ENCODE measurements at regions not wholly inside any gene's neighbourhood (a gene's known extent, or its start where the extent isn't known, plus 50 kb on each side); places are given as distances from the start of the nearest gene placed in this dataset.

DNA sequence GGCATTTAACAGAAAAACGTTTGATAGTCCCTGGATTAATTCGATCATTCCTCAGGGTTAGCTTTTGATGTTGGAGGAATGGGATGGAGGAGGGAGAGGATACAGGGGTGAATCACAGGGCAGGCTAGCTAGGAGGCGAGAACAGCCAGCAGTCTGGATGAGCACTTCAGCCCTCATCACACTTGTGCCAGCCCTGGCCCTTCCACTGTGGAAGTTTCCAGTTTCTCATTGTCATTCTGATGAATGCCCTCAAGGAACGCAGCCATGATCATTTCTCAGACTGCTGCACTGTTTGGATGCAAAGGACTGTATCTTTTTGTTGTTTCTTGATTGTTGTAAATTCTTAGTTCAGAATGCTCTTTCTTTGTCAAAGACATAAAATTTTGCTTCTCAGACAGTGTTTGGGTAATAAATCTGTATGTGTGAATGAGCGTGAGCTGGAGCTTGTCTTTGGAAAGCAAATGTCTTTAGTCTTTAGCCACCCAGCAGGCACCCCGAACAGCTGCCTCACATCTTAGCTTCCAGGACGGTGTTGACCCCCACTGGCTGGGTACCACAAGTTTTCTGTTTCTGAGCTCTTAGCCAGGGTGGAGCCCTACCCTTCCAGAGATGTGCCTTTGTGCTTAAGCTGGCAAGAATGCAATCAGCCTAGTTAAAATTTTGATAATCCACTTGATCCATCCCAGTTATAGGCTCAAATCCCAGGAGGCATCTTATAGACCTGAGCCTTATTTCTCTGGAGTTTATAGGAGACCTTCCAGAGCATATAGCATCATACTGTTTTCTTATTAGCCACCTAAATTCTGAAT is 121.1 kb downstream of the PDCD6IP start:
- H3K36me3 ChIP-seq (ENCODE audit: control insufficient read depth, insufficient read depth, low read length), result no peaks in the 10 kb centered on the region
- no peak for DNase-seq (ENCODE audit: low read depth)
- no peaks in the 10 kb centered on the region for H3K27me3 ChIP-seq (ENCODE audit: control insufficient read depth, insufficient read depth, low read length)
- TF ChIP-seq, protein P1, sequence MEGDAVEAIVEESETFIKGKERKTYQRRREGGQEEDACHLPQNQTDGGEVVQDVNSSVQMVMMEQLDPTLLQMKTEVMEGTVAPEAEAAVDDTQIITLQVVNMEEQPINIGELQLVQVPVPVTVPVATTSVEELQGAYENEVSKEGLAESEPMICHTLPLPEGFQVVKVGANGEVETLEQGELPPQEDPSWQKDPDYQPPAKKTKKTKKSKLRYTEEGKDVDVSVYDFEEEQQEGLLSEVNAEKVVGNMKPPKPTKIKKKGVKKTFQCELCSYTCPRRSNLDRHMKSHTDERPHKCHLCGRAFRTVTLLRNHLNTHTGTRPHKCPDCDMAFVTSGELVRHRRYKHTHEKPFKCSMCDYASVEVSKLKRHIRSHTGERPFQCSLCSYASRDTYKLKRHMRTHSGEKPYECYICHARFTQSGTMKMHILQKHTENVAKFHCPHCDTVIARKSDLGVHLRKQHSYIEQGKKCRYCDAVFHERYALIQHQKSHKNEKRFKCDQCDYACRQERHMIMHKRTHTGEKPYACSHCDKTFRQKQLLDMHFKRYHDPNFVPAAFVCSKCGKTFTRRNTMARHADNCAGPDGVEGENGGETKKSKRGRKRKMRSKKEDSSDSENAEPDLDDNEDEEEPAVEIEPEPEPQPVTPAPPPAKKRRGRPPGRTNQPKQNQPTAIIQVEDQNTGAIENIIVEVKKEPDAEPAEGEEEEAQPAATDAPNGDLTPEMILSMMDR (IDR thresholded peaks at IDR 0.05; ENCODE audit: insufficient read depth, low read length, poor library complexity, severe bottlenecking), result no peak
- H3K4me3 ChIP-seq (ENCODE audit: low read depth, low read length), result no peak overlapping the region

DNA sequence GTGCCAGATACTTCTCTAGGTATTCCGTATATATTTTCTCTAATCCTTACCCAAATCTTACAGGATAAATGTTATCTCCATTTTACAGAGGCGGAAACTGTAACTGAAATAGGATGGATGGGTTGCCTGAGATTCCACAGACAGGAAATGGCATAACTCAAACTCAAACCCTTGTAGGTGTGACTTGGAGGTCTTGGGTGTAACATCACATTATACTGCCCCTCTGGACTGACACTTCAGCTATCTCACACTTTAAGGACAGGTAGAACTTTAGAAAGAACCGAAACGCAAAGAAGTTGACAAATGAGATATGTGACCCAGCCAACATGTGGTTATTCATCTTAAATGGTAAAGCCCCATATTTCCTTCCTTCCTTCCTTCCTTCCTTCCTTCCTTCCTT is 122.1 kb downstream of the PDCD6IP start:
- DNase-seq (ENCODE audit: low read depth), result no peak
- Histone ChIP-seq H3K4me3 (ENCODE audit: low read depth, low read length) (no peak overlapping the region), H3K27me3 (ENCODE audit: control insufficient read depth, insufficient read depth, low read length) (no peaks in the 10 kb centered on the region), H3K36me3 (ENCODE audit: control insufficient read depth, insufficient read depth, low read length) (no peaks in the 10 kb centered on the region)
- TF ChIP-seq, protein P1 (IDR thresholded peaks at IDR 0.05; ENCODE audit: insufficient read depth, low read length, poor library complexity, severe bottlenecking), result no peak

DNA sequence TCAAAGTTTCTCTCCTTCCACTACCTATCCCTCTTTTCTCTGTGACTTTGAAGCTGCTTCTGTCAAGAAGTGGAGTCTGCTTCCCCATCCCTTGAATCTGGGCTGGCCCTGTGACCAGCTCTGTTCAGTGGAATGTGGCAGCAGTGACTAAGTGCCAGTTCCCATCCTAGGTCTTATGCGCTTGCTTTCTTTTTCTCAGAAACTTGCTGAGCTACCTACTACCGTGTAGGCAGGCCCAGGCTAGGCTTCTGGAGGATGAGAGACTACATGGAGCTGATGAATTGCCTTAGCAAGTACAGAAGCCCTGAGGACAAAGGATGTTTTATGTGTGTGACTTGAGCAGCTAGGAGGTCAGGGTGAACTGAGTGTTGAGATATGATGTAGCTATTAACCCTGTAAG is 123.2 kb downstream of the PDCD6IP start:
- TF ChIP-seq, protein P1 (IDR thresholded peaks at IDR 0.05; ENCODE audit: insufficient read depth, low read length, poor library complexity, severe bottlenecking), result no peak
- no peaks in the 10 kb centered on the region for H3K36me3 ChIP-seq (ENCODE audit: control insufficient read depth, insufficient read depth, low read length)
- H3K27me3 ChIP-seq (ENCODE audit: control insufficient read depth, insufficient read depth, low read length), result no peaks in the 10 kb centered on the region
- no peak for DNase-seq (ENCODE audit: low read depth)
- no peak overlapping the region for H3K4me3 ChIP-seq (ENCODE audit: low read depth, low read length)

DNA sequence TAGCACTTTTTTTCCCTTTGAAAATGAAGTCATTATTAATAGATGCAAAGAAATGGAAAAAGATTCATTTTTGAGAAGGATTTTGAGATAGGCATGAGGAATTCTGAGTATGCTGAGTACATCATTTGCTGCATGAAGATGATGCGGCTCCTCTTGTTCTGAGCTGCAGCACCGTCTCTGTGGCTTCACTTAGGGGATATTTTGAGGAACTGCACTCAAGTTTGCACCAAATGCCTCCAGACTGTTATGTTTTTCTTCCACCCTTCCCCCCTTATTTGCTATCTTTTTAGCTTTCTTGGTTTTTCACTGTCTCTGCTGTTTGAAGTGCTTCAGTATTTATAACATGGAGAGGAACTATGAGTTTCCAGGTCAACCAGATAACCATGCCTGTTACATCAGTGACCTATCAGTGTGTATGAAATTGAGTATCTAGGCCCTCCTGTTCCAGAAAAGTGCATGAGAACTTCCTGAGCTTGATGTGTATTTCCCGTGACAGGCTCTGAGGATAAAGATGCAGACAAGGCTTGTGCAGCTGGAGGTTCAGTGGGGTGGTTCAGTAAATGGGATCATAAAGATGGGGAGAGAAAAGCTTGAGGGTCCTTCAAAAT is 128.7 kb downstream of the PDCD6IP start:
- TF ChIP-seq, protein P1 (IDR thresholded peaks at IDR 0.05; ENCODE audit: insufficient read depth, low read length, poor library complexity, severe bottlenecking), result no peak
- Histone ChIP-seq H3K27me3 (ENCODE audit: control insufficient read depth, insufficient read depth, low read length) (no peaks in the 10 kb centered on the region), H3K4me3 (ENCODE audit: low read depth, low read length) (no peak overlapping the region), H3K36me3 (ENCODE audit: control insufficient read depth, insufficient read depth, low read length) (no peaks in the 10 kb centered on the region)
- DNase-seq (ENCODE audit: low read depth), result no peak

DNA sequence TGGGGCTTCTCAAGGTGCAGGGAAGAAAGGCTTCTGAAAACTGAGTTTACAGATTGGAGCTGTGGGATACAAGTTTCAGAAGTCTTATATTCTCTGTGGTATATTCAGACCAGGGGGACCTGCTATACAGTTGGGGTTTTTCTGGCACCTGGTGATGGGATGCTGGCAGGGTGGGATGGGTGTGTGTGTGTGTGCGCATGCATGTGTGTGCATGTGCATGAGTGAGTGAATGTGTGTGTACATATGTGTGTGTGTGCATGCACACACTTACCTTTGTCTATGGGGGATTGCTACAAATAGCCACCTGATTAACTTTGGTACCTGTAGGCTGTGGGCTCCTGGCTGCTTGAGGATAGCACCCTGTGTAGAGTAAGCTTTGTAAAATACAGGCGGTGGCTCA is 131.4 kb downstream of the PDCD6IP start:
- H3K36me3 ChIP-seq (ENCODE audit: control insufficient read depth, insufficient read depth, low read length), result no peaks in the 10 kb centered on the region
- TF ChIP-seq, protein P1 (IDR thresholded peaks at IDR 0.05; ENCODE audit: insufficient read depth, low read length, poor library complexity, severe bottlenecking), result no peak
- DNase-seq (ENCODE audit: low read depth), result no peak
- no peaks in the 10 kb centered on the region for H3K27me3 ChIP-seq (ENCODE audit: control insufficient read depth, insufficient read depth, low read length)
- no peak overlapping the region for H3K4me3 ChIP-seq (ENCODE audit: low read depth, low read length)
